IMR-90 (cell line): ENCODE measurements at regions not wholly inside any gene's neighbourhood (a gene's known extent, or its start where the extent isn't known, plus 50 kb on each side); places are given as distances from the start of the nearest gene placed in this dataset.

Experiments used
- ATAC-seq: fragments of 200-7000 bp; cut with Tn5 transposase; 2 replicates; pipeline ENCODE4 v1.9.1; 2020; ENCODE audit warnings: low read depth, mild to moderate bottlenecking, moderate library complexity
- BruUV-seq: library from RNA; stranded (reverse); fragments of 400-500 nt; replicated peaks from 2 replicates; lab custom pipeline; 2021; lab: Mats Ljungman, UMichigan
- CTCF ChIA-PET: fragments of 300-600 bp; formaldehyde crosslinking; extraction: SDS; loops from one replicate; lab custom pipeline; 2021; ENCODE audit warnings: antibody characterized with exemption; lab: Yijun Ruan, JAX
- POLR2A ChIA-PET: fragments of 300-600 bp; sonication (Branson Sonifier 250); formaldehyde crosslinking; loops from one replicate; lab custom pipeline; 2022; ENCODE audit warnings: antibody characterized with exemption; ENCODE audit not compliant: unreplicated experiment; lab: Charles Lee
- DNase-seq: peaks from one replicate; pipeline ENCODE4 v3.0.0; 2013
- H2AFZ ChIP-seq: replicated peaks from 2 replicates; pipeline ENCODE3; 2013; ENCODE audit warnings: low read length, mild to moderate bottlenecking; ENCODE audit not compliant: poor library complexity
- H2AK5ac ChIP-seq: 2 replicates; pipeline ENCODE4 v1.6.1; 2013; ENCODE audit warnings: low read depth, low read length, inconsistent platforms
- H2AK9ac ChIP-seq: replicated peaks from 2 replicates; pipeline ENCODE3; 2013; ENCODE audit warnings: mild to moderate bottlenecking, low read depth, low read length, moderate library complexity; ENCODE audit not compliant: poor library complexity
- H2BK120ac ChIP-seq: 2 replicates; pipeline ENCODE4 v1.6.1; 2013; ENCODE audit warnings: low read depth, low read length, inconsistent platforms
- H2BK15ac ChIP-seq: 3 replicates; pipeline ENCODE4 v1.6.1; 2013; ENCODE audit warnings: low read depth, low read length, inconsistent platforms
- H2BK20ac ChIP-seq: 2 replicates; pipeline ENCODE4 v1.6.1; 2013; ENCODE audit warnings: low read depth, mild to moderate bottlenecking, inconsistent platforms, low read length, moderate library complexity
- H2BK5ac ChIP-seq: 2 replicates; pipeline ENCODE4 v1.6.1; 2013; ENCODE audit warnings: mild to moderate bottlenecking, low read depth, low read length, inconsistent platforms; ENCODE audit not compliant: poor library complexity, severe bottlenecking
- H3K14ac ChIP-seq: replicated peaks from 2 replicates; pipeline ENCODE4 v1.6.1; 2013; ENCODE audit warnings: low read depth, low read length, inconsistent platforms
- H3K18ac ChIP-seq: 2 replicates; pipeline ENCODE4 v1.6.1; 2013; ENCODE audit warnings: low read depth, low read length, control low read depth
- H3K23ac ChIP-seq: 2 replicates; pipeline ENCODE4 v1.6.1; 2013; ENCODE audit warnings: low read depth, low read length, inconsistent platforms
- H3K27ac ChIP-seq: 2 replicates; pipeline ENCODE4 v1.5.1; 2013; ENCODE audit warnings: mild to moderate bottlenecking, control low read depth, low read length; ENCODE audit not compliant: insufficient read depth
- H3K27me3 ChIP-seq: 2 replicates; pipeline ENCODE4 v1.6.1; 2013; ENCODE audit warnings: low read length; ENCODE audit not compliant: control insufficient read depth, insufficient read depth
- H3K36me3 ChIP-seq: 2 replicates; pipeline ENCODE4 v1.6.1; 2013; ENCODE audit warnings: low read length, mixed read lengths; ENCODE audit not compliant: control insufficient read depth, insufficient read depth
- H3K4ac ChIP-seq: 2 replicates; pipeline ENCODE4 v1.6.1; 2013; ENCODE audit warnings: low read depth, low read length, inconsistent platforms
- H3K4me1 ChIP-seq: 2 replicates; pipeline ENCODE4 v1.6.1; 2013; ENCODE audit warnings: low read length, mixed read lengths; ENCODE audit not compliant: control insufficient read depth, insufficient read depth
- H3K4me2 ChIP-seq: 2 replicates; pipeline ENCODE4 v1.6.1; 2013; ENCODE audit warnings: low read depth, mild to moderate bottlenecking, control low read depth, low read length, moderate library complexity
- H3K4me3 ChIP-seq: 2 replicates; pipeline ENCODE4 v1.5.1; 2013; ENCODE audit warnings: low read depth, mild to moderate bottlenecking, control low read depth, low read length, moderate library complexity; ENCODE audit not compliant: insufficient read depth
- H3K56ac ChIP-seq: 2 replicates; pipeline ENCODE4 v1.6.1; 2013; ENCODE audit warnings: low read length, inconsistent platforms; ENCODE audit not compliant: insufficient read depth; ENCODE audit errors: extremely low read depth
- H3K79me1 ChIP-seq, 2 experiments: 2 replicates each; pipeline ENCODE4 v1.6.1; 2013; ENCODE audit warnings: low read length in 2 of 2, inconsistent platforms in 1 of 2, low read depth in 1 of 2
- H3K9ac ChIP-seq: 2 replicates; pipeline ENCODE4 v1.6.1; 2013; ENCODE audit warnings: low read depth, low read length, control low read depth
- H3K9me1 ChIP-seq: 2 replicates; pipeline ENCODE4 v1.6.1; 2013; ENCODE audit warnings: low read length, inconsistent platforms; ENCODE audit not compliant: insufficient read depth
- H3K9me3 ChIP-seq: 2 replicates; pipeline ENCODE4 v1.6.1; 2013; ENCODE audit warnings: low read length; ENCODE audit not compliant: control insufficient read depth, insufficient read depth
- H4K20me1 ChIP-seq: 2 replicates; pipeline ENCODE4 v1.6.1; 2013; ENCODE audit warnings: low read length, inconsistent platforms; ENCODE audit not compliant: insufficient read depth
- H4K5ac ChIP-seq: 2 replicates; pipeline ENCODE4 v1.6.1; 2013; ENCODE audit warnings: mild to moderate bottlenecking, low read depth, low read length, control low read depth
- H4K8ac ChIP-seq, 2 experiments: 2 replicates each; pipeline ENCODE4 v1.6.1; 2013; ENCODE audit warnings: low read depth in 2 of 2, low read length in 2 of 2, control low read depth in 1 of 2, inconsistent platforms in 1 of 2
- H4K91ac ChIP-seq: 2 replicates; pipeline ENCODE4 v1.6.1; 2013; ENCODE audit warnings: low read depth, low read length, inconsistent platforms; ENCODE audit not compliant: insufficient read depth
- BHLHE40 ChIP-seq: fragments of 150-350 bp; IDR thresholded peaks from 2 replicates; pipeline ENCODE4 v1.6.1; 2016; ENCODE audit warnings: mild to moderate bottlenecking, low read depth, low read length
- CEBPB ChIP-seq: IDR thresholded peaks from 2 replicates; pipeline ENCODE4 v1.6.1; 2012; ENCODE audit warnings: low read depth, low read length, improper control_type of control experiment
- CHD1 ChIP-seq: IDR thresholded peaks from 2 replicates; pipeline ENCODE4 v1.6.1; 2012; ENCODE audit warnings: low read depth, low read length, improper control_type of control experiment
- FOS ChIP-seq: fragments of 150-350 bp; IDR thresholded peaks from 2 replicates; pipeline ENCODE4 v1.6.1; 2016; ENCODE audit warnings: low read depth, low read length
- MAFK ChIP-seq: IDR thresholded peaks from 2 replicates; pipeline ENCODE4 v1.6.1; 2012; ENCODE audit warnings: low read depth, low read length, improper control_type of control experiment
- MAZ ChIP-seq: IDR thresholded peaks from 2 replicates; pipeline ENCODE4 v1.6.1; 2012; ENCODE audit warnings: low read depth, mild to moderate bottlenecking, low read length, improper control_type of control experiment, moderate library complexity, borderline replicate concordance
- MXI1 ChIP-seq: IDR thresholded peaks from 2 replicates; pipeline ENCODE4 v1.6.1; 2012; ENCODE audit warnings: low read depth, mild to moderate bottlenecking, low read length, moderate library complexity, borderline replicate concordance
- NFE2L2 ChIP-seq: fragments of 150-350 bp; IDR thresholded peaks from 2 replicates; pipeline ENCODE4 v1.6.1; 2016; ENCODE audit warnings: low read depth, mild to moderate bottlenecking, low read length
- POLR2A ChIP-seq: IDR thresholded peaks from 2 replicates; pipeline ENCODE4 v1.6.1; 2012; ENCODE audit warnings: mild to moderate bottlenecking, low read depth, low read length
- RAD21 ChIP-seq: IDR thresholded peaks from 2 replicates; pipeline ENCODE4 v1.6.1; 2012; ENCODE audit warnings: low read length, improper control_type of control experiment
- RCOR1 ChIP-seq: IDR thresholded peaks from 2 replicates; pipeline ENCODE4 v1.6.1; 2012; ENCODE audit warnings: mild to moderate bottlenecking, low read length, improper control_type of control experiment; ENCODE audit not compliant: insufficient replicate concordance
- RFX5 ChIP-seq: IDR thresholded peaks from 2 replicates; pipeline ENCODE4 v1.8.0; 2012; ENCODE audit warnings: low read depth, mild to moderate bottlenecking, low read length, moderate library complexity
- SMC3 ChIP-seq: fragments of 150-350 bp; IDR thresholded peaks from 2 replicates; pipeline ENCODE4 v1.6.1; 2016; ENCODE audit warnings: low read depth, mild to moderate bottlenecking, antibody characterized with exemption, low read length, moderate library complexity
- USF2 ChIP-seq: fragments of 150-350 bp; IDR thresholded peaks from 2 replicates; pipeline ENCODE4 v1.6.1; 2017; ENCODE audit warnings: mild to moderate bottlenecking, antibody characterized with exemption, low read length, low read depth
- WGBS, 2 experiments: methylation state at CpG; one replicate each; pipeline versions ENCODE4 v1.1.5 to v1.1.7; 2013; ENCODE audit warnings: missing lambda C conversion rate in 2 of 2; ENCODE audit not compliant: insufficient read length in 1 of 2; ENCODE audit errors: extremely low coverage in 2 of 2; 5-methylcytosine and 5-hydroxymethylcytosine counted together
- dilution Hi-C: fragments of 300-500 bp; cut with HindIII; formaldehyde crosslinking; loops from one replicate; pipeline ENCODE4 v1.14.3; 2018; ENCODE audit warnings: low sequenced_read_pairs; ENCODE audit not compliant: unreplicated experiment
- in situ Hi-C: fragments of 300-500 bp; cut with MboI; formaldehyde crosslinking; loops from 3 replicates; pipeline ENCODE4 v1.14.3; 2019; ENCODE audit warnings: low sequenced_read_pairs, inconsistent platforms, mixed read lengths
- intact Hi-C: fragments of 100-400 bp; cut with micrococcal nuclease; formaldehyde crosslinking; loops from 2 replicates; pipeline ENCODE4 v1.10.0; 2022
- TF ChIP-seq, protein P1 (sequence below): conservative IDR thresholded peaks from 2 replicates; pipeline ENCODE4 v1.5.1; 2012; ENCODE audit warnings: mild to moderate bottlenecking, low read depth, low read length, improper control_type of control experiment
- TF ChIP-seq, protein P2 (sequence below): fragments of 150-350 bp; IDR thresholded peaks from 2 replicates; pipeline ENCODE4 v1.6.1; 2016; ENCODE audit warnings: low read depth, mild to moderate bottlenecking, low read length, moderate library complexity, borderline replicate concordance

GRCh38 chr2:122682356-122682755, 926.9 kb downstream of the TSN start:
- H3K4me3 ChIP-seq, result no peak overlapping the region

More at GRCh38 chr2:122682356-122682755, 926.9 kb downstream of the TSN start:
- ATAC-seq, result no peak
- Histone ChIP-seq H3K23ac (no peak overlapping the region), H2BK5ac (no peak overlapping the region), H2BK15ac (no peak overlapping the region), H3K79me1 (no peaks in the 10 kb centered on the region), H3K18ac (no peak overlapping the region), H3K4me2 (no peak overlapping the region), H4K91ac (no peak overlapping the region), H4K20me1 (no peaks in the 10 kb centered on the region), H3K36me3 (no peaks in the 10 kb centered on the region), H3K4ac (no peak overlapping the region), H2BK20ac (no peak overlapping the region), H4K8ac (no peak overlapping the region), H3K56ac (no peak overlapping the region), H3K27me3 (no peaks in the 10 kb centered on the region), H3K9me1 (no peaks in the 10 kb centered on the region), H3K27ac (no peak overlapping the region), H3K9me3 (peaks cover 6% of the 10 kb centered on the region; the same call in 1 of the 2 replicates), H4K5ac (no peak overlapping the region), H2AK9ac (no peak overlapping the region), H3K4me1 (no peaks in the 10 kb centered on the region), H3K9ac (no peak overlapping the region), H2AK5ac (no peak overlapping the region), H2BK120ac (no peak overlapping the region), H2AFZ (no peak overlapping the region), H3K14ac (no peak overlapping the region)
- BruUV-seq, result no TSS peak
- dilution Hi-C loops, result no loop called here
- WGBS, 2 experiments, result no CpG with 5 or more reads among the region's 3 CpGs
- in situ Hi-C loops, result no loop called here
- TF ChIP-seq RCOR1 (no peak), MAZ (no peak), MAFK (no peak), CEBPB (no peak), BHLHE40 (no peak), MXI1 (no peak), NFE2L2 (no peak), CHD1 (no peak), SMC3 (no peak), POLR2A (no peak), RFX5 (no peak), FOS (no peak), RAD21 (no peak), USF2 (no peak)
- TF ChIP-seq, protein P1, sequence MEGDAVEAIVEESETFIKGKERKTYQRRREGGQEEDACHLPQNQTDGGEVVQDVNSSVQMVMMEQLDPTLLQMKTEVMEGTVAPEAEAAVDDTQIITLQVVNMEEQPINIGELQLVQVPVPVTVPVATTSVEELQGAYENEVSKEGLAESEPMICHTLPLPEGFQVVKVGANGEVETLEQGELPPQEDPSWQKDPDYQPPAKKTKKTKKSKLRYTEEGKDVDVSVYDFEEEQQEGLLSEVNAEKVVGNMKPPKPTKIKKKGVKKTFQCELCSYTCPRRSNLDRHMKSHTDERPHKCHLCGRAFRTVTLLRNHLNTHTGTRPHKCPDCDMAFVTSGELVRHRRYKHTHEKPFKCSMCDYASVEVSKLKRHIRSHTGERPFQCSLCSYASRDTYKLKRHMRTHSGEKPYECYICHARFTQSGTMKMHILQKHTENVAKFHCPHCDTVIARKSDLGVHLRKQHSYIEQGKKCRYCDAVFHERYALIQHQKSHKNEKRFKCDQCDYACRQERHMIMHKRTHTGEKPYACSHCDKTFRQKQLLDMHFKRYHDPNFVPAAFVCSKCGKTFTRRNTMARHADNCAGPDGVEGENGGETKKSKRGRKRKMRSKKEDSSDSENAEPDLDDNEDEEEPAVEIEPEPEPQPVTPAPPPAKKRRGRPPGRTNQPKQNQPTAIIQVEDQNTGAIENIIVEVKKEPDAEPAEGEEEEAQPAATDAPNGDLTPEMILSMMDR, result no peak
- TF ChIP-seq, protein P2, sequence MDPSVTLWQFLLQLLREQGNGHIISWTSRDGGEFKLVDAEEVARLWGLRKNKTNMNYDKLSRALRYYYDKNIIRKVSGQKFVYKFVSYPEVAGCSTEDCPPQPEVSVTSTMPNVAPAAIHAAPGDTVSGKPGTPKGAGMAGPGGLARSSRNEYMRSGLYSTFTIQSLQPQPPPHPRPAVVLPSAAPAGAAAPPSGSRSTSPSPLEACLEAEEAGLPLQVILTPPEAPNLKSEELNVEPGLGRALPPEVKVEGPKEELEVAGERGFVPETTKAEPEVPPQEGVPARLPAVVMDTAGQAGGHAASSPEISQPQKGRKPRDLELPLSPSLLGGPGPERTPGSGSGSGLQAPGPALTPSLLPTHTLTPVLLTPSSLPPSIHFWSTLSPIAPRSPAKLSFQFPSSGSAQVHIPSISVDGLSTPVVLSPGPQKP, result no peak
- no peak for DNase-seq
- intact Hi-C loops, result no loop called here
- POLR2A ChIA-PET, result no interaction called here
- CTCF ChIA-PET, result interaction anchor here (0.7 kb wide), 1 partner anchor 26 kb away, joined by 3 read pairs; no protein-coding TSS in a partner anchor
